ENCODE measurements at regions not wholly inside any gene's neighbourhood (a gene's known extent, or its start where the extent isn't known, plus 50 kb on each side); places are given as distances from the start of the nearest gene placed in this dataset.

DNA sequence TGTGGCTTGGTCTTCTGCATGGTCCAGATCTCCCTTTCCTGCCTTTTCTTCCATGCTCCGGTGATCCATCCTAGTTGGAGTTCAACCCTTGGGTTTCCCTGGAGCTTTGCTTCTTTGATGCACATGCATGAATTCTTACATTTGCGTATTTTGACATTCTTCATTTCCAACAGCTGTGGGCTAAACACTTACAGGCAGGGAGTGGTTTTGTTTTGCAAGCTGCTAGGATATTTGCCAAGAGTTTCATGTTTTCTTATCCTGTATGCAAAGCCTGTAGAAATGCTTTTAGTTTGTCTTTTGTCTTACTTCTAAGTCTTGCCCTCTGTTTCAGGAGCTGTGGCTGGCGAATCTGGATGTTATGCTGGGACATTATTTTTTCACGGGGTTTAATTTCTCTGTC is 90.3 kb upstream of the PAXBP1 start:
- intact Hi-C loops (cut with DNase I; ENCODE audit: low total_unique reads): no loop called here
- no peaks in the 10 kb centered on the region for H3K36me3 ChIP-seq
- peaks cover 0 to 35% (median 28%) of the 10 kb centered on the region in 8 donors for H3K9me3 ChIP-seq
- 61 to 85% (median 68%) methylated on average over 4 of the region's 4 CpGs for WGBS, 5 donors
- H3K27ac ChIP-seq: no peak overlapping the region
- H3K4me1 ChIP-seq: no peaks in the 10 kb centered on the region
- TF ChIP-seq POLR2A (IDR thresholded peaks at IDR 0.05): no peak
- no peak for TF ChIP-seq POLR2AphosphoS5 (IDR thresholded peaks at IDR 0.05)
- TF ChIP-seq CTCF (IDR thresholded peaks at IDR 0.05 in 8 of 11, conservative IDR thresholded peaks at IDR 0.05 in 3 of 11): no peak
- H3K4me3 ChIP-seq: no peak overlapping the region
- peaks cover 0 to 27% (median 0%) of the 10 kb centered on the region in 7 donors for H3K27me3 ChIP-seq (replicated peaks in 1 of 7)
- DNase-seq: no peak

DNA sequence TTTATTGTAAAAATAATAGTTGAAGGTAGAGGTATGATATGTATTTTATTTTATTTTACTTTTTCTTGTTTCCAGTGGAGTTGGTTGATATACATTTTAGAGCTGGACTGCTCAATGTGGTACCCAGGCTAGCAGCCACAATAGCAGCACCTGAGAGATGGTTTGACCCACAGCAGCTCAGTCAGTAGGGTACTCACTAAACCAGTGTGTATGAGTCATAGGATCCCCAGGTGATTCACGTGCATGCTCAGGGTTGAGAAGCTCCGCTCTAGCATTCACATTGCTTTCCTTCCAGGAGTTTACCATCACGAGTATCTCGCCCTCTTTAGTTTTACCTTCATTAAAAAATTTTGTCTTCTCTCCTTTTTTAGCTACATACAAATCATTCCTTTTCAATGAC is 96.0 kb upstream of the PAXBP1 start:
- DNase-seq: no peak
- Histone ChIP-seq H3K4me1 (no peaks in the 10 kb centered on the region), H3K36me3 (no peaks in the 10 kb centered on the region), H3K9me3 (no peaks in the 10 kb centered on the region), H3K27me3 (replicated peaks in 1 of 7) (peaks cover 0 to 24% (median 0%) of the 10 kb centered on the region in 7 donors), H3K27ac (no peak overlapping the region), H3K4me3 (no peak overlapping the region)
- intact Hi-C loops (cut with DNase I; ENCODE audit: low total_unique reads): no loop called here
- TF ChIP-seq POLR2AphosphoS5 (IDR thresholded peaks at IDR 0.05): no peak
- 75 to 89% (median 87%) methylated on average over 4 of the region's 4 CpGs for WGBS, 5 donors

DNA sequence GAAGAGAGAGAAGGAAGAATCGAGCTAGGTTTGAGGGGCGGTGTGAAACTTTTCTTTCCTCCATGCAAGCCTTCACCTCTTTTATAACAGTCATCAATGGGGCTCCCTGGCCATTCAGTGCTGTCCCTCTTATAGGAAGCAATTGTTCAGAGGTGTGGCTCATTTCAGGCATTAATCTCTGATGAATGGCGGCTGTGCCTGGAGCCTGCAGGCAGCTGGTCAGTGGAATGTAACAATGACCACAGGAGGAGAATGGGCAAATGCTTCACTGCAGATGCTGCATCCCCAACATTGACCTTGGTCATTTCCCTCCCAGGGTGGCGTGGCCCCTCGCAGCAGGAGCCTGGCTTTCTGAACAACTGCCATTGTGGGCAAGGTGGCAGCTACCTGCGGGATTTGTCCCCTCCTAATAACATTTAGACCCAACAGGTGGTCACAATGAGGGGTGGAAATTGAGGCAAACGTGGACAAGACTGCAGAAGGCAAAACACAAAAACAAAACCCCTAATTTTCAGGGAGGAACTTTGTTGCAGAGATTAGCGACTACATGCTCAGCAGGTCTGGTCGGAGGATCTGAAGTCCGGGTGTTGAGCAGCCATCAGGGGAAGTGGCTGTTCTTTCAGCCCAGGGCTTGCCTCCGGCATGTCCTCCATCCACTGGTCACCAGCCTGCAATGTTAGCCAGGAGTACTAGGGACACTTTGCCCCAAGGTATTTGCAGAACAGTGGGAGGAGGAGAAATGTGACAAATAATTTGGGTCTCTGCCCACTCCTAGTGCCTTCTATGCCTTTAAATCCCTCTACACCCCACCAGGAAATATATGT is 97.3 kb upstream of the PAXBP1 start:
- Histone ChIP-seq H3K36me3 (no peaks in the 10 kb centered on the region), H3K4me3 (no peak overlapping the region), H3K27ac (no peak overlapping the region), H3K9me3 (no peaks in the 10 kb centered on the region), H3K4me1 (no peaks in the 10 kb centered on the region), H3K27me3 (replicated peaks in 1 of 7) (peaks cover 0 to 20% (median 0%) of the 10 kb centered on the region in 7 donors)
- WGBS, 5 donors: 76 to 89% (median 82%) methylated on average over 11 of the region's 11 CpGs
- intact Hi-C loops (cut with DNase I; ENCODE audit: low total_unique reads): no loop called here
- no peak for TF ChIP-seq POLR2AphosphoS5 (IDR thresholded peaks at IDR 0.05)
- TF ChIP-seq CTCF (IDR thresholded peaks at IDR 0.05 in 8 of 11, conservative IDR thresholded peaks at IDR 0.05 in 3 of 11): no peak
- no peak for TF ChIP-seq POLR2A (IDR thresholded peaks at IDR 0.05)
- DNase-seq: no peak

GRCh38 chr21:32869459-32869858 is 97.9 kb upstream of the PAXBP1 start:
- intact Hi-C loops (cut with DNase I; ENCODE audit: low total_unique reads): no loop called here
- H3K9me3 ChIP-seq: no peaks in the 10 kb centered on the region
- H3K4me3 ChIP-seq: no peak overlapping the region
- H3K4me1 ChIP-seq: no peaks in the 10 kb centered on the region
- no peak overlapping the region for H3K27ac ChIP-seq
- no peak for DNase-seq
- WGBS, 5 donors: 59 to 74% (median 64%) methylated on average over 3 of the region's 3 CpGs
- peaks cover 0 to 14% (median 0%) of the 10 kb centered on the region in 7 donors for H3K27me3 ChIP-seq (replicated peaks in 1 of 7)
- no peaks in the 10 kb centered on the region for H3K36me3 ChIP-seq
- no peak for TF ChIP-seq CTCF (IDR thresholded peaks at IDR 0.05 in 8 of 11, conservative IDR thresholded peaks at IDR 0.05 in 3 of 11)
- no peak for TF ChIP-seq POLR2A (IDR thresholded peaks at IDR 0.05)
- TF ChIP-seq POLR2AphosphoS5 (IDR thresholded peaks at IDR 0.05): no peak

All from spleen (tissue), 11 donors.